BLaER1 (cell line): ENCODE measurements at regions not wholly inside any gene's neighbourhood (a gene's known extent, or its start where the extent isn't known, plus 50 kb on each side); places are given as distances from the start of the nearest gene placed in this dataset.
"Not testable (repeated sequence)": the region's sequence is repeated elsewhere in the genome, so short reads cannot be mapped to it uniquely, and the experiment has no call there.

Experiments
- H3K27ac ChIP-seq: shearing (Covaris generic); formaldehyde crosslinking; 2 replicates; pipeline ENCODE4 v1.8.1; 2022
- H3K27me3 ChIP-seq: shearing (Covaris generic); formaldehyde crosslinking; 2 replicates; pipeline ENCODE4 v1.8.1; 2022
- H3K36me3 ChIP-seq: shearing (Covaris generic); formaldehyde crosslinking; 2 replicates; pipeline ENCODE4 v1.8.1; 2022
- H3K4me1 ChIP-seq: shearing (Covaris generic); formaldehyde crosslinking; 2 replicates; pipeline ENCODE4 v1.8.1; 2022
- H3K4me2 ChIP-seq: shearing (Covaris generic); formaldehyde crosslinking; 2 replicates; pipeline ENCODE4 v1.8.1; 2022
- H3K4me3 ChIP-seq: shearing (Covaris generic); formaldehyde crosslinking; 2 replicates; pipeline ENCODE4 v1.8.1; 2022
- H3K9ac ChIP-seq: shearing (Covaris generic); formaldehyde crosslinking; 2 replicates; pipeline ENCODE4 v1.8.1; 2022
- H3K9me3 ChIP-seq: shearing (Covaris generic); formaldehyde crosslinking; 2 replicates; pipeline ENCODE4 v1.8.1; 2022
- H4K20me1 ChIP-seq: shearing (Covaris generic); formaldehyde crosslinking; 2 replicates; pipeline ENCODE4 v1.8.1; 2022
- Cebpa-rat ChIP-seq: shearing (Covaris generic); IDR thresholded peaks from 2 replicates; pipeline ENCODE4 v1.8.1; 2022

DNA sequence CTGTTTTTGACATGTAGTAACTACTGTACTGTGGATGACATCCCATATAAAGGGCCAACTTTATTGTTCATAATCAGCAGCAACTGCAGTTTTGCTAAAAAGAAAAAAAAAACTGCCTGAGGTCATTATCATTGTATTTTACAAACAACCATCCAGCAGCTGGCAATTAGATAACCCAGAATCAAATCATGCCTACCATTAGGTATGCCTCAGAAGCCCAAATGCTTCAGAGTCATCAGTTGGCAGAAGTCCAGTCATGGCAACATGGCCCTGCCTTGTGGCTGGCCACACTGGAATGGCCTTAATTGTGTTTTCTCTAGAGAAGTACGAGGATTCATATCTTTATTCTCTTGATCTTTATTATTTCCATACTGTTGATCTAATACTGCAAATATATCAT lies 462.4 kb upstream of the NRSN1 start:
- Histone ChIP-seq H3K27me3 (no peaks in the 10 kb centered on the region), H3K36me3 (no peaks in the 10 kb centered on the region), H3K9ac (no peak overlapping the region), H4K20me1 (no peaks in the 10 kb centered on the region), H3K9me3 (no peaks in the 10 kb centered on the region), H3K27ac (no peak overlapping the region), H3K4me1 (no peaks in the 10 kb centered on the region), H3K4me3 (no peak overlapping the region), H3K4me2 (no peak overlapping the region)
- TF ChIP-seq Cebpa-rat = no peak

DNA sequence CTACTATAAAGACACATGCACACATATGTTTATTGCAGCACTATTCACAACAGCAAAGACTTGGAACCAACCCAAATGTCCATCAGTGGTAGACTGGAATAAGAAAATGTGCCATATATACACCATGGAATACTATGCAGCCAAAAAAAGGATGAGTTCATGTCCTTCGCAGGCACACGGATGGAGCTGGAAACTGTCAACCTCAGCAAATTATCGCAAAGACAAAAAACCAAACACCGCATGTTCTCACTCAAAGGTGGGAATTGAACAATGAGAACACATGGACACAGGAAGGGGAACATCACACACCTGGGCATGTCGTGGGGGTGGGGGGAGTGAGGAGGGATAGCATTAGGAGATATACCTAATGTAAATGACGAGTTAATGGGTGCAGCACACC lies 460.1 kb upstream of the NRSN1 start:
- H3K4me3 ChIP-seq, H4K20me1 ChIP-seq, H3K36me3 ChIP-seq, H3K27ac ChIP-seq, H3K4me2 ChIP-seq, H3K27me3 ChIP-seq, H3K4me1 ChIP-seq, H3K9me3 ChIP-seq, H3K9ac ChIP-seq: not testable (repeated sequence)

DNA sequence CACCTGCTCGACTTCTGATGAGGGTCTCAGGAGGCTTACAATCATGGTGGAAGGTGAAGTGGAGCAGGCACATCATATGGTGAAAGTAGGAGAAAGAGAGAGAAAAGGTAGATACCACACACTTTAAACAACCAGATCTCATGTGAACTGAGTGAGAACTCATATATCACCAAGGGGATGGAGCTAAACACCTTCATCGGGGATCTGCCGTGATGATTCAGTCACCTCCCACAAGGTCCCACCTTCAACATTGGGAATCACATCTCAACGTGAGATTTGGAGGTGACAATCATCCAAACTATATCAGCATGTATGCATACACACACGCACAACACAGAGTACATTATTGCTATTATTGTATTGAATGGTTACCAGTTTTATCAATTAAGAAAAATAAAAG lies 453.3 kb upstream of the NRSN1 start:
- Histone ChIP-seq H3K36me3 (no peaks in the 10 kb centered on the region), H3K4me3 (no peak overlapping the region), H3K27me3 (no peaks in the 10 kb centered on the region), H3K9me3 (peaks cover 41% of the 10 kb centered on the region), H3K27ac (no peak overlapping the region), H3K4me1 (peaks cover 9% of the 10 kb centered on the region; the same call in 1 of the 2 replicates), H4K20me1 (no peaks in the 10 kb centered on the region), H3K4me2 (no peak overlapping the region), H3K9ac (no peak overlapping the region)
- no peak for TF ChIP-seq Cebpa-rat

DNA sequence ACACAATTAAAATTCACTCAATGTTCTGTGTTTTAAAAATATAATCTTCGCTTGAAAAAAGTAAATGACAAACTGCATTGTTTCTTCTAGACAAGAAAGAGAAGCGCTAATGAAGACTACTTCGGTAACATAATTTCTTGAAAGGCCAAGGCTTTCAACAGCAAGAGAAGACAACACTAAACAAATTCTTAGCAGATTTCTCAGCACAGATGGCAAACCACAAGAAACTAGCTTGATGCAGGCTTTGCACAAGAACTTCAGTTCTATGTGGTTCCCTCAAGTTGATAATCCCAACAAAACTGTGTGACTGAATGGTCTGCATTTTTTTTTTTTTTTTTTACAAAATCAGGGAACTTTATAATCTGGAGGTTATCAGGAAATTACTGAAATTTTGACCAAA lies 447.4 kb upstream of the NRSN1 start:
- Histone ChIP-seq H3K9ac (no peak overlapping the region), H3K36me3 (no peaks in the 10 kb centered on the region), H3K4me3 (no peak overlapping the region), H3K4me1 (no peaks in the 10 kb centered on the region), H3K4me2 (no peak overlapping the region), H3K27ac (no peak overlapping the region), H4K20me1 (no peaks in the 10 kb centered on the region), H3K27me3 (no peaks in the 10 kb centered on the region), H3K9me3 (peaks cover 11% of the 10 kb centered on the region)
- TF ChIP-seq Cebpa-rat = no peak

DNA sequence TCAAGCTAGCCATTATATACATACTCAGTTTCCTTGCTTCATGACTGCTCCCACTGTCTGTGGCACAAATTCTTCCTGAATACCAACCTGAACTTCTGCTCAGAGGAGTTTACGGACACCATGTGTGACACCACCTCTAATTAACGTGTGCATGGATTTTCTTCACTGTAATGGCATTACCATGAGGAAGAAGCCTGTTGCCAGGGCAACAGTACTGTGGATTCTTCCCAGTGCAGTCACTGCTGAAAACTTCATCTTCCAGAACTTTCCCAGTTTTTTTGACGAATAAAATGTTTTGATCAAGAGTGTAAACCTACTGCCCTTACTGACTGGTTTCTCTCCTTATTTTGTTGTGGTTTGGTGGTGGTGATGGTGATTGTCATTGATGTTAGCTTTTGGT lies 444.3 kb upstream of the NRSN1 start:
- no peak for TF ChIP-seq Cebpa-rat
- no peaks in the 10 kb centered on the region for H3K9me3 ChIP-seq
- H3K4me3 ChIP-seq = no peak overlapping the region
- H3K27me3 ChIP-seq = no peaks in the 10 kb centered on the region
- no peak overlapping the region for H3K4me2 ChIP-seq
- H3K36me3 ChIP-seq = no peaks in the 10 kb centered on the region
- no peaks in the 10 kb centered on the region for H3K4me1 ChIP-seq
- H4K20me1 ChIP-seq = no peaks in the 10 kb centered on the region
- no peak overlapping the region for H3K9ac ChIP-seq
- no peak overlapping the region for H3K27ac ChIP-seq

DNA sequence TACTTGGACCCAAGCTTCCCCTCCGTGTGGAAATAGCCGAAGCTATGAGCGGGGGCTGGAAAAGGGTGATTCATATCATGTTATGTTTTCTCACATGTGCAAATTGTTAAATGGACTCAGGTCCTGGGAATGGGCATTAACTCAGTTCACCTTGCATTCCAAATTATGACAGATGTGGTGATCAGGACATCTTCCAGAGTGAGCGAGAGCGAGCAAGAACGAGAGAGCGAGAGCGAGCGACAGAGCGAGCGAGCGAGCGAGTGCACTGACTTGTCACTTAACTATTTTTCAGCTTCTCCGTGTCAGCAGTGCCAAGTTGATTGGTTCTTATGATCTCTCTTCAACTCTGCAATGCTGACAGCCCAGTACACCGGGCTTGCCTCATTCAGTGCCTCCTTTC lies 437.4 kb upstream of the NRSN1 start:
- H3K4me3 ChIP-seq = no peak overlapping the region
- H4K20me1 ChIP-seq = no peaks in the 10 kb centered on the region
- no peak for TF ChIP-seq Cebpa-rat
- no peaks in the 10 kb centered on the region for H3K4me1 ChIP-seq
- no peaks in the 10 kb centered on the region for H3K9me3 ChIP-seq
- no peak overlapping the region for H3K9ac ChIP-seq
- no peaks in the 10 kb centered on the region for H3K27me3 ChIP-seq
- no peak overlapping the region for H3K27ac ChIP-seq
- H3K36me3 ChIP-seq = no peaks in the 10 kb centered on the region
- H3K4me2 ChIP-seq = no peak overlapping the region

DNA sequence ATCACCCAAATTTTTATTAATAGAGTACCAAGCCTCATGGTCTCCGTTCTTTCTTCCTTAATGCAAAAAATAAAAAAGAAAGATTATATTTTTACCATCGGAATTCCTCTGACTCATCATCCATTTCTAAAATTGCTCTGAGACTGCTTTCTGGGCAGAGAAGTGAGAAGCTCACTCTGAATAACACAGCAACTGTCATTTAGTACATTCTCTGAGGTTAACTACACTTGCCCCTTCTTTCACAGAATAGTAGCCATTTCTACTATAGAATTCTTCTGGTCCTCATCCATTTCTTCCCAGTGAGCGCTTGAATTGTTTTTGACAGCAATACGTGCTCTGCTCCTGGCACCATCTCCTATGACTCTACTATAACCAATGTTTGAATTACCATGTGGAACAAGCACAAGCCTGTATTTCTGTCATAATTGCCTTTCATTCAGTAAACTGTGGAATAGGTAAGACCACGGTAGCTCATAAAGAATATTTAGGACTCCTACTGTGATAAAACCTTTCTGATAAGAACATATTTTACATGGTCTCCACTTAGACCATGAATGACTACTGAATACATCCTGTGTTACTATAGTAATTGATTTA lies 435.5 kb upstream of the NRSN1 start:
- Histone ChIP-seq H4K20me1 (no peaks in the 10 kb centered on the region), H3K4me2 (no peak overlapping the region), H3K27ac (no peak overlapping the region), H3K36me3 (no peaks in the 10 kb centered on the region), H3K4me1 (no peaks in the 10 kb centered on the region), H3K27me3 (no peaks in the 10 kb centered on the region), H3K9ac (no peak overlapping the region), H3K9me3 (no peaks in the 10 kb centered on the region), H3K4me3 (no peak overlapping the region)
- TF ChIP-seq Cebpa-rat = no peak

DNA sequence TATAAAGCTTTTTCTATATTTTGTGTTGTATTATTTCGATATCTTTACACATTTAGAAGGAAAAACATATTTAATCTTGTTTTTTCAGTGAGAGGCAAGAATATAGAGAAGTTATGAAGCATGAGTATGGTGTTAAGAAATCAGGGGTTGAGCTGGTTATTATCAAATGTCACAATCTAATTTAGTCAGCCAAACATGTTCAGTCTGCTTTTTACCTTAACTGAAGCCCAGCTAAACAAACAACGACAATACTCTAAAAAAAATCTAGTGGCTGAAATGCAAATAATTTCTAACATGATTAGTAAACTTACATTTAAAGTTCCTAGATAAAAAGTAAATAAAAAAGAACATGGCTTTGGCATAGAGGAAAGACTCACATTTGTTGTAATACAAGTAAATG lies 433.8 kb upstream of the NRSN1 start:
- Histone ChIP-seq H3K4me2 (no peak overlapping the region), H3K9me3 (no peaks in the 10 kb centered on the region), H3K4me3 (no peak overlapping the region), H4K20me1 (no peaks in the 10 kb centered on the region), H3K27me3 (no peaks in the 10 kb centered on the region), H3K27ac (no peak overlapping the region), H3K36me3 (no peaks in the 10 kb centered on the region), H3K4me1 (no peaks in the 10 kb centered on the region), H3K9ac (no peak overlapping the region)
- no peak for TF ChIP-seq Cebpa-rat

DNA sequence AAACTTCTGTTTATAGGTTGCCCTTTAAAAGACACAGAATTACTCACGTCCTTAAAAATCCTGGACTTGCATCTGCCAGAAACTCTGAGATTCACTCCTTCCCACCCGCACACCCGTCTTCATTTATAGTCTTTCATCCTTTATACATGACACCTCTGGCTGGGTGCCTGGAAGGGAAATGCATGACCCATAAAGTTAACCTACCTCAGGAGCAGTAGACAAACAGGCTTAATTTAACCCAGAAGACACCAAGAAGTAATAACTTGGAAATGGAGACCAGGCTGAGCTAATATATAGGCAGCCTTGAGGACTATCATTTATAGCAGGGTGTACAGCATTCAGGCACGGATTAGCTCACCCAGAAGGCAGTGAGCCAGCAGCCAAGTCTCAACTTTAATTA lies 429.0 kb upstream of the NRSN1 start:
- Histone ChIP-seq H3K27me3 (no peaks in the 10 kb centered on the region), H3K9ac (no peak overlapping the region), H3K27ac (no peak overlapping the region), H4K20me1 (no peaks in the 10 kb centered on the region), H3K36me3 (no peaks in the 10 kb centered on the region), H3K4me3 (no peak overlapping the region), H3K4me2 (no peak overlapping the region), H3K4me1 (no peaks in the 10 kb centered on the region), H3K9me3 (no peaks in the 10 kb centered on the region)
- TF ChIP-seq Cebpa-rat = no peak

DNA sequence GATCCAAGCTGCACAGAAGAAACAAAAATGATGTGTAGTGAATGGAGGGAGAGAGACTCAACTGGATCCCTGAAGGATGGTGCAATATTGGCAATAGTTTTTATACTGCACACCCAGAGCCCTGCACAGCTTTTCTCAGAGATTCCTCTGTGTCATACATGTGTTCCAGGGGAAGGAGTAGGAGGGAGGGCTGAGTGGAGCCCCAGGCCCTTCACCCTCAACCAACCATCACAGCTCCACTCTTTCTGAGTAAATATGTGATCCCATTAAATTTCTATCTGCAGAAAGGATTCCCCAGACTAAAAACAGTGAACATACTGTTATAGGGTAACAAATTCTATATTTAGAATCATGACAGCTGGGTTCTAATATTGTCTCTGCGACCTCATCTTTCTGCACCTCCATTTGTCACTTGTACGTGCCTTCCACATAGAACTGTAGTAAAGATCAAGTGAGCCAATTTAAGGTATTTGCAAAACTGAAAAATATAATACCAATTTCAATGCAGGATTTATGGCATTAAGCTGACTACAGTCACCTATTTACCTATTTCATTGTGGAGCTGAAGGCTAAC lies 421.4 kb upstream of the NRSN1 start:
- no peaks in the 10 kb centered on the region for H3K9me3 ChIP-seq

DNA sequence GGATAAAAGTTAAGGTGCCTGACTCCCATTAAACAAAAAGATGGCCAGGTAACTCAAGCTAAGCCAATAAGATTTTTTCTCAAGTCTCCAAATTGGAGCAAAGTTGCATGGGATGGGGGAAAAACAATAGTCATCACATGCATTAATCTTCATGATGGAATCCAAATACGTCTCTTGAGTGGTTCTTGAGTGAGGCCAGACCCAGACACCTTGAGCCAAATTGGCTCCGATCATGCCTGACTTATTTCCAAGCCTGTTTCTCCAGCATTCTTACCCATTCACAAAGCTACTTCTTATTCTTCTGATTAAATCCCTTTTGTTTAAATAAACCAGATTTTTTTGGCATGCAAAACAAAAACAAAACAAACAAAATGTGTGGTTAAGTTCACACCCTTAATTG lies 420.3 kb upstream of the NRSN1 start:
- no peak overlapping the region for H3K9ac ChIP-seq
- no peaks in the 10 kb centered on the region for H3K4me1 ChIP-seq
- TF ChIP-seq Cebpa-rat = no peak
- H4K20me1 ChIP-seq = no peaks in the 10 kb centered on the region
- H3K27ac ChIP-seq = no peak overlapping the region
- H3K9me3 ChIP-seq = no peaks in the 10 kb centered on the region
- no peak overlapping the region for H3K4me2 ChIP-seq
- H3K27me3 ChIP-seq = no peaks in the 10 kb centered on the region
- H3K4me3 ChIP-seq = no peak overlapping the region
- H3K36me3 ChIP-seq = no peaks in the 10 kb centered on the region

More for the DNA sequence above, 421.4 kb upstream of the NRSN1 start:
- Histone ChIP-seq H3K36me3 (no peaks in the 10 kb centered on the region), H3K4me3 (no peak overlapping the region), H3K4me2 (no peak overlapping the region), H3K4me1 (no peaks in the 10 kb centered on the region), H4K20me1 (no peaks in the 10 kb centered on the region), H3K27me3 (no peaks in the 10 kb centered on the region), H3K27ac (no peak overlapping the region), H3K9ac (no peak overlapping the region)
- TF ChIP-seq Cebpa-rat = no peak
